ENCODE measurements at regions not wholly inside any gene's neighbourhood (a gene's known extent, or its start where the extent isn't known, plus 50 kb on each side); places are given as distances from the start of the nearest gene placed in this dataset.

GRCh38 chr4:143055997-143056396, 128.7 kb upstream of the USP38 start:
- DNase-seq (ENCODE audit: low read depth), result no peak

DNA sequence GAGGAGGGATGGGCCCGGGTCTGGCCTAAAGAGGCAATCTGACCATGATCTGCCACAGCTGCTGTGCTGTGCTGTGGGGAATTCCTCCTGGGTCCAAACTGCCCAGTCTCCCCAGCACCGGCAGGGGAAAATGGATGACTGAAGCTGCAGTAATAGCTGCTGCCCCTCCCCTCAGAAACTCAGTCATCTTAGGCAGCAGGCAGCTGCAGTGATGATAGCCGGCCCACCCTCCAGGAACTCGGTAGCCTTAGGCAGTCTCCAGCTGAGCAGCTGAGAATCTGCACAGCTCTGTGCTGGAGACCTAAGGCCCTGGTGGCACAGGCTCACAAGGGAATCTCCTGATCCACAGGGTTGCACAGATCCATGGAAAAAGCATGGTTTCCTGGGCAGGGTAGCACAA, 113.4 kb upstream of the USP38 start:
- DNase-seq (ENCODE audit: low read depth), result peak; percentile 15

DNA sequence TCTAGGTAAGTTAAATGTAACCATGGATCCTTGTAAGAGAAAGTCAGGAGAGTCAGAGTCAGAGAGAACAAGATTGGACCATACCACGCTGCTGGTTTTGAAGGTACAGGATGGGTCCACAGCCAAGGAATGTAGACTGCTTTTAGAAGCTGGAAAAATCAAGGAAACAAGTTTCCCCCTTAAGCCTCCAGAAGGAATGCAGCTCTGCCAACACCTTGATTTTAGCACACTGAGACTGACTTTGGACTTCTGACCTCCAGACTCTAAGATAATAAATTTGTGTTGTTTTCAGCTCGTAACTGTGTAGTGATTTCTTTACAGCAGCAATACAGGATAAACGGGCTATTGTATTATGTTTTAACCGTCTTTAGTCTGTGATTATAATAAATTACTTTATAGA, 108.0 kb upstream of the USP38 start:
- DNase-seq (ENCODE audit: low read depth), result no peak

GRCh38 chr4:143082701-143083100, 102.0 kb upstream of the USP38 start:
- no peak for DNase-seq (ENCODE audit: low read depth)

GRCh38 chr4:143083756-143084472, 100.8 kb upstream of the USP38 start:
- peak; percentile 68 for DNase-seq (ENCODE audit: low read depth)

GRCh38 chr4:143084566-143084965, 100.2 kb upstream of the USP38 start:
- peak; percentile 10 for DNase-seq (ENCODE audit: low read depth)

DNA sequence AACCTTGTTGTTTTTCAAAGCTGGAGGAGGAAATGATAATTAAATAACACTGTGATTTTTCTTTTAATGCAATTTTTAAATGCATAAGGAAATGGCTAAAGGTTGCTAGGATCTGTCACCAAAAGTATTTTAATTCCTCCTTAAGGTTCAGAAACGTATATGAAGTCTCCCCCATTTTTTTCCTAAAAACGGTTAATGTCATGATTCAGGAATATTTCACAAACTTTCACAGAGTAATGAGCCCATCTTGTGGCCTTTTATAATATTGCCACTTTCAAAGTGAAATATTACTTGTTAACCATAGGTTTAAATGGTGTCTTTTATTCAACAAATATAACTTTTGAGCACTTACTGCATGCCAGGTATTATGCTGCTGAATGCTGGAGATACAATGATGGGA, 99.5 kb upstream of the USP38 start:
- DNase-seq (ENCODE audit: low read depth), result peak; percentile 7

DNA sequence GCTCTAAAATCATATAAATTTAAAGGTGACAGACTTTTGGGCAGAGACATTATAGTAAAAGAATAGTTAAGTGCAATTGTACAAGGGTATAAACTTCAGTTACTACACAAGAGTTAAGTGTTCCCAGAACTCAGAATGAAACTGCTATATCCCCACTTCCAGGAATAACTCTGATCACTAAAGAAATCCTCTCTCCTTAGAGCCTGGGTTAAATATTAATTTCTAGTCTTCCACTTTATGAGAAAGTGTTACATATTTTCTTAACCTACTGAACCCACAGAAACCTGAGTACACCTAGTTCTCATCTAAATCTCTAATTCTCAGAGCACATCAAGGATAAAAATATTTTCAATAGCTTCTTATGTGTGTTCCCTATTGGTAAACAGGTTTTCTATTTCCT, 99.1 kb upstream of the USP38 start:
- DNase-seq (ENCODE audit: low read depth), result no peak

DNA sequence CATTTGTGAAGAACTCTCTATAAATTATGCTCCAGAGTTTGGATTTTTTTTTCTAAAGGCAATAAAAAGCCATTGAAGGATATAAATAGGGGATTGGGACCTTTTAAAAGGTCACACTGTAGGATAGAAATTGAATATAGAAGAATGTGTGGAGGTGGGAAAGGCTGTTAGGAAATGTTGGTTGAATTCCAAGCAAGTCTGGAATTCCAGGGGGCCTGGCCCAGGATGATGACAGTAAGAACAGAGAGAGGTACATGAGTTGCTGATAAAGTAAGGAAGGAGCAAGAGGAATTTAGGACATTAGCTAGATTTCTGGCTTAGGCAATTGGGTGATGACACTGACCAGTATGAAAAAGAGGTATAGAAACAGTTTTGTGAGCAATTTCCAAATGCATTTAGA, 95.4 kb upstream of the USP38 start:
- DNase-seq (ENCODE audit: low read depth), result no peak

- no peak for DNase-seq (ENCODE audit: low read depth)
Measured at GRCh38 chr4:143089847-143090246, 94.9 kb upstream of the USP38 start.

- DNase-seq (ENCODE audit: low read depth), result no peak
Measured at GRCh38 chr4:143091862-143092261, 92.9 kb upstream of the USP38 start.

- no peak for DNase-seq (ENCODE audit: low read depth)
Measured at GRCh38 chr4:143095447-143095846, 89.3 kb upstream of the USP38 start.

DNA sequence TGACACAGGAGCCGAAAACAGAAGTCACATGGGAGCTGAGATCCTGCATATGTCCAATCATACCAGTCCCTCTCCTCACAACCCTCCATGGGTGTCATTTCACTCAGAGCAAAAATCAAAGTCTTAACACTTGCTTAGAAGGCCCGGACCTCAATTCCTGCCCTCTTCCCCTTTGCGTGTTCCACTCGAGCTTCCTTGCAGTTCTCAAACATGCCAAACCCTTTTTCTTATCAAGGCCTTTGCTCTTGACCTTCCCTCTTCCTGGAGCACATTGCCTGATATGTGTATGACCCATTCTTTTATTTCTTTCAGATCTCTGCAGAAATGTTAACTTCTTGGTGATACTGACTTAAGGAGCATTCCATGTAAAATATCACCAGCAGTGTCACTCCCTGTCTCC, 87.0 kb upstream of the USP38 start:
- DNase-seq (ENCODE audit: low read depth), result no peak

DNA sequence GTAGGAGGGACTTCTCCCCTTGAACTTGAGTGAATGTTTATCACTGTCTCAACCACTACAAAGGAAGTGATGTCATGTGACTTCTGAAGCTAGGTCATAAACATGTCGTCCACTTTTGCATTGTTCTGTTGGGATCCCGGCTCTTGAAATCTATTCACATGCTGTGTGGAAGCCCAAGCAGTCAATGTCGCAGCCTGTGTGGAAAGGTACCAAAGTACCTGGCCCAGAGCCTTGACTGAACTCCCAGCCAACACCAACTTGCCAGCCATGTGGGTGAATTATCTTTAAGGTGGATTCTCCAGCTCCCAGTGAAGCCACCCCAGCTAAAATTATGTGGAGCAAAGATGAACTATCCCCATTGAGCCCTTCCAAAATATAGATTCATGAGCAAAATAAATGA, 85.0 kb upstream of the USP38 start:
- no peak for DNase-seq (ENCODE audit: low read depth)

DNA sequence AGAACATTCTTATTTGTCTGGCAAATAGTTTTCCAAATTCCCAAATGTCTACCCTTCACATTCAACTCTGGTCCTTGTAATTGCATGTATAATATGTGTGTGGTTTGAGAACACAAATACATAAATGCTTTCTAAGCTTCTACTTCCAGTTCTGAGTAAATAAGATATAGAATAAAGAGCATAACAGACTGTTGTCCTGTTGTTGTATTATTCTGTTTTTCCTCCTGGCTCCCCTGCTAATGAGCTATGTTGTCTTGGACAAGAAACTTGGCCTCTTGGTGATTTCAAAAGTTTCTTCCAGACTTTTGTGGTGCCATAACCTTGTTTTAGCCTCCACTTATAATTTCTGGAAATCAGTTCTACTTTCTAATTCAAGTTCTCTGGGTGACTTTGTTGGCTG, 75.3 kb upstream of the USP38 start:
- DNase-seq (ENCODE audit: low read depth), result no peak

DNA sequence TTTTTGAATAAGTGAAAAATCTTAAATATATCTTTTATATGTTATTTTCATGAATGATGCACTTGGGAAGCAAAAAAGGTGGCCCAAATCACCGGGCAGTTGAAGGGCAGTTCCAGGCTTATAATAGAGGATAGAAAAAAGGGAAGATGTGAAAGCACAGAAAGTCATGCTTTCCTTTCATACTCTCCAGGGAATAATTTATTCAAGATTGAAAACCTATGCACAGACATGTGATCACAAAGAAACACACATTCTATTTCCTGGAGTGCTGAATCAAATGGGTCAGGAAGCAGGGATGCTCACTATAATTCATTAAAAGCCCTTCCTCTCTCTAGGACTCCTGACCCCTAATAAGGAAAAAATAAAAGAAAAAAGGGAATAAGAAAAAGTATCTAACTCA, 66.1 kb upstream of the USP38 start:
- DNase-seq (ENCODE audit: low read depth), result no peak

GRCh38 chr4:143127621-143128020, 57.1 kb upstream of the USP38 start:
- no peak for DNase-seq (ENCODE audit: low read depth)

- no peak for DNase-seq (ENCODE audit: low read depth)
Measured at GRCh38 chr4:143133977-143134376, 50.7 kb upstream of the USP38 start.

Data from myocyte (in vitro differentiated cells).